SH-SY5Y (cell line): ENCODE measurements at regions not wholly inside any gene's neighbourhood (a gene's known extent, or its start where the extent isn't known, plus 50 kb on each side); places are given as distances from the start of the nearest gene placed in this dataset.

ENCODE experiments used
- GATA2 ChIP-seq: IDR thresholded peaks from 2 replicates; pipeline ENCODE4 v1.6.1; 2011; ENCODE audit warnings: mild to moderate bottlenecking, low read depth, low read length
- GATA3 ChIP-seq: IDR thresholded peaks from 2 replicates; pipeline ENCODE4 v1.6.1; 2011; ENCODE audit warnings: low read depth, mild to moderate bottlenecking, low read length, moderate library complexity

DNA sequence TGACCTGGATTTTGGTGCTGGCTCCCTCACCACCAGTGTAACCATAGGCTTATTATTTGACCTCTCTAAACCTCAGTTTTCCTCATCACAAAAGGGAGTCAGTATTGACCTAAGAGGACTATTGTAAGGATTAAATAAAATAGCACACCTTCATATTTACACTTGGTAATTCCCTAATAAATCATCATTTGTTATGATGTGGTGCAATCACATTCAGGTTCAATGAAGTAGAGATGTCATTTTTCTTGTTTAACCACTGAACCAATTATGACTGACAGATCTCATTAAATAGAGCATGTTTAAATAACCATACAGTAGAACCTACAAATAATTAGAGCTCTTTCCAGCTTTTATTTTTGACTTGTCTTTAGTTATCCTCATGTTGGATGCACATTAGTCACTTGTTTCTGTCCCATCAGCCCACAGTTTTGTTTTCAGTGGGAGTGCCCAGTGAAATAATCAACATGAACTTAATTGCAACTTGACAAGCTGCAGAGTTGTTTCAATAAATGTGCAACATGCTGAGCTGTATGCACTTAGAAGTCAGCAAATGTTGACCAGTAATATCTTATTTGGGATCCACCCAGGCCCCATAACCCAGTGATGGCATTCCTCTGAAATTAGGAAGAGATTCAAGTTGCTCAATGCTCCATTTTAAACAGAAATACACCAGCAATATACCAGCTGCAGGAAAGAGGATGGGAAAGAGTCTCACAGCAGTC lies 451.7 kb upstream of the MARCKS start:
- TF ChIP-seq GATA2 (no peak), GATA3 (no peak)
